Osteoblast (primary cell): ENCODE measurements at regions not wholly inside any gene's neighbourhood (a gene's known extent, or its start where the extent isn't known, plus 50 kb on each side); places are given as distances from the start of the nearest gene placed in this dataset.

Experiments used
- DNase-seq: peaks from one replicate; pipeline ENCODE4 v3.0.0; 2011; ENCODE audit warnings: low spot score, mixed read lengths; ENCODE audit not compliant: insufficient read length; ENCODE audit errors: missing footprints
- H2AFZ ChIP-seq: 2 replicates; pipeline ENCODE4 v1.6.0; 2011; ENCODE audit warnings: mild to moderate bottlenecking, low read length
- H3K27ac ChIP-seq: 2 replicates; pipeline ENCODE4 v1.5.1; 2011; ENCODE audit warnings: mild to moderate bottlenecking, low read depth, low read length, moderate library complexity
- H3K27me3 ChIP-seq: 2 replicates; pipeline ENCODE4 v1.6.0; 2012; ENCODE audit warnings: mild to moderate bottlenecking, control low read depth, inconsistent platforms, low read length, moderate library complexity; ENCODE audit not compliant: insufficient read depth
- H3K36me3 ChIP-seq: 2 replicates; pipeline ENCODE4 v1.5.1; 2011; ENCODE audit warnings: mild to moderate bottlenecking, low read length, control low read depth, moderate library complexity; ENCODE audit not compliant: insufficient read depth
- H3K4me1 ChIP-seq: 2 replicates; pipeline ENCODE4 v1.5.1; 2011; ENCODE audit warnings: mild to moderate bottlenecking, low read length, control low read depth, moderate library complexity; ENCODE audit not compliant: insufficient read depth
- H3K4me2 ChIP-seq: 2 replicates; pipeline ENCODE4 v1.6.0; 2011; ENCODE audit warnings: mild to moderate bottlenecking, low read length; ENCODE audit not compliant: insufficient read depth
- H3K4me3 ChIP-seq: fragments of 200-600 bp; sonication (generic); 3 replicates; pipeline ENCODE4 v1.5.1; 2012; ENCODE audit warnings: mild to moderate bottlenecking, low read length, inconsistent platforms; ENCODE audit not compliant: insufficient read depth
- H3K79me2 ChIP-seq: 2 replicates; pipeline ENCODE4 v1.6.0; 2012; ENCODE audit warnings: mild to moderate bottlenecking, low read length, control low read depth, inconsistent platforms; ENCODE audit not compliant: insufficient read depth
- H3K9me3 ChIP-seq: 2 replicates; pipeline ENCODE4 v1.5.1; 2011; ENCODE audit warnings: low read depth, low read length, control low read depth
- H4K20me1 ChIP-seq: 2 replicates; pipeline ENCODE4 v1.6.0; 2012; ENCODE audit warnings: mild to moderate bottlenecking, low read length, control low read depth; ENCODE audit not compliant: insufficient read depth
- CTCF ChIP-seq: IDR thresholded peaks from 2 replicates; pipeline ENCODE4 v1.5.1; 2011; ENCODE audit warnings: mild to moderate bottlenecking, low read depth, low read length, moderate library complexity; ENCODE audit errors: extremely low read depth

DNA sequence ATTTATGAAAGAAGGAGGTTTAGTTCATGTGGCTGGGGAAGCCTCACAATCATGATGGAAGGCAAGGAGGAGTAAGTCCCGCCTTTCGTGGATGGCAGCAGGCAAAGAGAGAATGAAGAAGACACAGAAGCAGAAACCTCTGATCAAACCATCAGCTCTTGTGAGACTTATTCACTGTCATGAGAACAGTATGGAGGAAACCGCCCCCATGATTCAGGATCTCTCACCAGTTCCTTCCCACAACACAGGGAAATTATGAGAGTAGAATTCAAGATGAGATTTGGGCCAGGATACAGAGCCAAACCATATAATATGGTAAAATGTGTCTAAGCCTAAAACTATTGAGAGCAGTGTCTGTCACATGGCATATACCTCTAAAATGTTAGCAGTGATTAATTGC, 503.8 kb upstream of the CCDC179 start:
- H3K27me3 ChIP-seq, result no peaks in the 10 kb centered on the region
- TF ChIP-seq CTCF, result no peak
- no peaks in the 10 kb centered on the region for H3K79me2 ChIP-seq
- no peaks in the 10 kb centered on the region for H3K4me1 ChIP-seq
- H2AFZ ChIP-seq, result no peak overlapping the region
- H3K9me3 ChIP-seq, result no peaks in the 10 kb centered on the region
- no peak overlapping the region for H3K27ac ChIP-seq
- no peaks in the 10 kb centered on the region for H4K20me1 ChIP-seq
- DNase-seq, result no peak
- H3K4me3 ChIP-seq, result no peak overlapping the region
- H3K4me2 ChIP-seq, result no peak overlapping the region
- no peaks in the 10 kb centered on the region for H3K36me3 ChIP-seq

GRCh38 chr11:23370580-23371275, 510.5 kb upstream of the CCDC179 start:
- H3K4me1 ChIP-seq, result no peaks in the 10 kb centered on the region
- H4K20me1 ChIP-seq, result no peaks in the 10 kb centered on the region
- H3K36me3 ChIP-seq, result no peaks in the 10 kb centered on the region
- no peak overlapping the region for H3K4me3 ChIP-seq
- H3K27ac ChIP-seq, result no peak overlapping the region
- H3K27me3 ChIP-seq, result no peaks in the 10 kb centered on the region
- no peak overlapping the region for H2AFZ ChIP-seq
- H3K79me2 ChIP-seq, result no peaks in the 10 kb centered on the region
- H3K4me2 ChIP-seq, result no peak overlapping the region
- TF ChIP-seq CTCF, result no peak
- no peak for DNase-seq
- peaks cover 3% of the 10 kb centered on the region for H3K9me3 ChIP-seq

GRCh38 chr11:23377909-23378308, 517.6 kb upstream of the CCDC179 start:
- H3K27ac ChIP-seq, result no peak overlapping the region

GRCh38 chr11:23391031-23391430, 530.8 kb upstream of the CCDC179 start:
- no peaks in the 10 kb centered on the region for H3K79me2 ChIP-seq
- H4K20me1 ChIP-seq, result no peaks in the 10 kb centered on the region
- no peak for TF ChIP-seq CTCF
- no peak for DNase-seq
- no peak overlapping the region for H3K4me2 ChIP-seq
- no peak overlapping the region for H3K27ac ChIP-seq
- no peak overlapping the region for H2AFZ ChIP-seq
- H3K4me1 ChIP-seq, result no peaks in the 10 kb centered on the region
- no peak overlapping the region for H3K4me3 ChIP-seq
- H3K36me3 ChIP-seq, result no peaks in the 10 kb centered on the region
- H3K27me3 ChIP-seq, result no peaks in the 10 kb centered on the region
- H3K9me3 ChIP-seq, result peaks cover 1% of the 10 kb centered on the region

More at GRCh38 chr11:23377909-23378308, 517.6 kb upstream of the CCDC179 start:
- H3K9me3 ChIP-seq, result no peaks in the 10 kb centered on the region
- H3K4me3 ChIP-seq, result no peak overlapping the region
- no peak overlapping the region for H2AFZ ChIP-seq
- H3K79me2 ChIP-seq, result no peaks in the 10 kb centered on the region
- no peaks in the 10 kb centered on the region for H3K4me1 ChIP-seq
- no peaks in the 10 kb centered on the region for H3K27me3 ChIP-seq
- no peaks in the 10 kb centered on the region for H3K36me3 ChIP-seq
- no peak for DNase-seq
- TF ChIP-seq CTCF, result no peak
- no peaks in the 10 kb centered on the region for H4K20me1 ChIP-seq
- no peak overlapping the region for H3K4me2 ChIP-seq
